ENCODE measurements at regions not wholly inside any gene's neighbourhood (a gene's known extent, or its start where the extent isn't known, plus 50 kb on each side); places are given as distances from the start of the nearest gene placed in this dataset.
"Not testable (repeated sequence)": the region's sequence is repeated elsewhere in the genome, so short reads cannot be mapped to it uniquely, and the experiment has no call there.

GRCh38 chr2:87457129-87457499, 290.8 kb upstream of the PLGLB2 start:
- not testable (repeated sequence) for DNase-seq (ENCODE audit: low spot score)

- DNase-seq (ENCODE audit: low spot score), result not testable (repeated sequence)
These were observed 288.9 kb upstream of the PLGLB2 start for GRCh38 chr2:87458938-87459337.

GRCh38 chr2:87460104-87460503, 287.8 kb upstream of the PLGLB2 start:
- not testable (repeated sequence) for DNase-seq (ENCODE audit: low spot score)

GRCh38 chr2:87460662-87461061, 287.2 kb upstream of the PLGLB2 start:
- not testable (repeated sequence) for DNase-seq (ENCODE audit: low spot score)

- not testable (repeated sequence) for DNase-seq (ENCODE audit: low spot score)
These were observed 286.2 kb upstream of the PLGLB2 start for GRCh38 chr2:87461671-87462070.

GRCh38 chr2:87464219-87464618, 283.7 kb upstream of the PLGLB2 start:
- DNase-seq (ENCODE audit: low spot score), result not testable (repeated sequence)

GRCh38 chr2:87465730-87466129, 282.2 kb upstream of the PLGLB2 start:
- not testable (repeated sequence) for DNase-seq (ENCODE audit: low spot score)

- peak; percentile 71 for DNase-seq (ENCODE audit: low spot score)
These were observed 281.2 kb upstream of the PLGLB2 start for GRCh38 chr2:87466591-87467120.

- DNase-seq (ENCODE audit: low spot score), result not testable (repeated sequence)
These were observed 279.4 kb upstream of the PLGLB2 start for GRCh38 chr2:87468429-87468981.

GRCh38 chr2:87469180-87470151, 278.4 kb upstream of the PLGLB2 start:
- DNase-seq (ENCODE audit: low spot score), result not testable (repeated sequence)

GRCh38 chr2:87470381-87471380, 277.2 kb upstream of the PLGLB2 start:
- not testable (repeated sequence) for DNase-seq (ENCODE audit: low spot score)

- not testable (repeated sequence) for DNase-seq (ENCODE audit: low spot score)
These were observed 276.4 kb upstream of the PLGLB2 start for GRCh38 chr2:87471478-87471877.

- DNase-seq (ENCODE audit: low spot score), result not testable (repeated sequence)
These were observed 271.5 kb upstream of the PLGLB2 start for GRCh38 chr2:87476223-87476872.

GRCh38 chr2:87476936-87477335, 271.0 kb upstream of the PLGLB2 start:
- not testable (repeated sequence) for DNase-seq (ENCODE audit: low spot score)

- not testable (repeated sequence) for DNase-seq (ENCODE audit: low spot score)
These were observed 270.0 kb upstream of the PLGLB2 start for GRCh38 chr2:87477669-87478428.

- DNase-seq (ENCODE audit: low spot score), result not testable (repeated sequence)
These were observed 269.0 kb upstream of the PLGLB2 start for GRCh38 chr2:87478911-87479310.

- DNase-seq (ENCODE audit: low spot score), result peak; percentile 20
These were observed 264.7 kb upstream of the PLGLB2 start for GRCh38 chr2:87483093-87483680.

- DNase-seq (ENCODE audit: low spot score), result not testable (repeated sequence)
These were observed 263.5 kb upstream of the PLGLB2 start for GRCh38 chr2:87484363-87484762.

GRCh38 chr2:87485455-87485854, 262.4 kb upstream of the PLGLB2 start:
- DNase-seq (ENCODE audit: low spot score), result not testable (repeated sequence)

- peak; percentile 20 for DNase-seq (ENCODE audit: low spot score)
These were observed 262.0 kb upstream of the PLGLB2 start for GRCh38 chr2:87485884-87486283.
